ENCODE measurements at regions not wholly inside any gene's neighbourhood (a gene's known extent, or its start where the extent isn't known, plus 50 kb on each side); places are given as distances from the start of the nearest gene placed in this dataset.

DNA sequence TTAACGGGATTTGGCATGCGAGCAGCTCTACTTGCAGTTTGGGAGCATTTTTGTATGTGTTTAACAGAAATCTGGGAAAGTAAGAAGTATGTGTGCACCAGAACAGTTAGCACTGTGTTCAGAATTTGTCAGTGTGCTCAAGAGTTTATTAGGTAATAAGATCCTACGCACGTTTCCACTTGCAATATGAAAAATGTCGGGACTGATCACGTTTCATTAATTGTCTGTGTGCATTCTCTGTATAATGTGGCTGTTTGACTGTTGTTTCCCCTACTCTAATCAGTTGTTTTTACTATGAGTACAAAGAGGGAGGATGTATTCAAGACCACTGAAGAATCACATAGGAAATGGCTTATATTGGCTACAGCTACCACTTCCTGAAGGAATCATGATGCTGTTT lies 349.7 kb upstream of the POU3F2 start:
- no peak for ATAC-seq

DNA sequence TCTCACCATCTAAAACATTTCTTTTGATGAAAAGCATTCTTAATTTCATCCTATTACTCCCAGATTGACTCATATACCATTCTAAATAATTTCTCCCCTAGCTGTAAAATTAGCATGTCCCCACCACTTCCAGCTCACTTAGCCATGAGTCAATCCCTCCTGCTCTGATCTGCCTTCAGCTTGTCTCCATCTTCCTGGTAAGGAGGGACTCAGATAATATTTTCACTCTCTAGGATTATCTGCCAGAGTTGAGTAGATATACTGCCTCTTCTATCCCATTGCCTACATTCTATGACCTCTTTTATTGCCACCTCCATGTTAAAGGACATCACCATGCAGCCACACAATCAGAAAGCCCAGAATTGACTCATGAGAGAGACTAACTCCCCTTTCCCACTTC lies 348.8 kb upstream of the POU3F2 start:
- ATAC-seq: no peak

DNA sequence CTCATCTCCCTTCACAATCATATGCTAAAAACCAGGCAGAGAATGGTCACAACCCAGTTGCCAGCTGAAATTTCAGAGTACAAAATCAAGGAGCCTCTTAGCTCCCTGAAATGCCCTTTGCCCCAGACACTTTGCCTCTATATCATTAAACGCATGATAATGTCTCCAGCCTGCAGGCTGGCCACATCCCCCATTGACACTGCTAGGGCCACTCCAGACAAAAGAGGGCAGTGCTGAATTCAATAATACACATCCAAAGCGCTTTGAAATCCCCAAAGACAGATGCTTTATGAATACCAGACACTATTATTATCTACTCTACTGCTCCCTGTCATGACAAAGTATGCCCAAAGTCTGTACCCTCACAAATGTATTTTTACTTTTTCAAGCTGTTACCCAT lies 348.3 kb upstream of the POU3F2 start:
- ATAC-seq: no peak

DNA sequence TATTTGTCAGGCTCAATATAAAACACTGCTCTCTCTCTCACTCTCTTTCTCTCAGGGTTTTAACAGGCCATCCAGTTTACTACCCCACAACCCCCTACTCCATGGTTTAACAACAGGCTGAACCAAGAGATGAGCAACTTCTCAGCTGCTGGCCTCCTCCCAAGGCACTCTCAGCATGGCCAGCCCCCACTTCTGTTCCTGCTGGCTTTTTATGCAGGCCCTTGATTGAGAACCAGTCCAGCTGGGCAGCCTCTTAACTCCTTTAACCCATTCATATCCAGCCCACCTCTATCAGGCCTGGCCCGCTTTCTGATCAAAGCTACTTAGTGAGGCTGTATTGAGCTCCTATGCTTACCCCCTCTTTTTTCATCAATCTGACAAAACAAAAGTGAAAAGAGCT lies 346.8 kb upstream of the POU3F2 start:
- ATAC-seq: no peak

DNA sequence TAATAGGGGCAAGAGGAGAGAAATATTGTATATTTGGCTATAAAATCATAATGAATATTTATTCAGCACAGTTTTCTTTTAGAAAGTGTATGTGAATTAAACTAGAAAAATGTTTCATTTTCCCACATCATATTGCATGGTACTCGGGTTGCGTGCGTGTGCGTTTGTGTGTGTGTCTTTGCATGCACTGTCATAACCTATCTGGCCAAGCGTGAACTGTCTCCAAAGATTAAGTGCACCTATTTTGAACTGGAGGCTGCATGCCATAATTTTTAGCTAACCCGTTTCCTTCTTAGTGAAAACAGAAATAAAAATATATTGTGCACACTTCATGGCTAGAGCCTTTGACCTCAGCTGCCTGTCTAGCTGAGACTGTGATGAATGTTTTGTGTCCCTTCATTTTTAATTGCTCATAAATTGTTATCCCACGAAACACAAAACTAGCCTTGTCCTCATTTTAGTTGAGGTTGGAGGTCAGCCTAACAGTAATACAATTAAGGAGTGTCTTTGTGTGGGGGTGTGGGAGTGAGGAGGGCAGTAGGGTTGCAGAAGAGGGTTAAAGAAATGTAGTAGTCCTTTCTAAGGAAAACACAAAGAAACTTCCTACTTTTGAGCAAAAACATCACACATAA lies 336.1 kb upstream of the POU3F2 start:
- ATAC-seq: no peak

DNA sequence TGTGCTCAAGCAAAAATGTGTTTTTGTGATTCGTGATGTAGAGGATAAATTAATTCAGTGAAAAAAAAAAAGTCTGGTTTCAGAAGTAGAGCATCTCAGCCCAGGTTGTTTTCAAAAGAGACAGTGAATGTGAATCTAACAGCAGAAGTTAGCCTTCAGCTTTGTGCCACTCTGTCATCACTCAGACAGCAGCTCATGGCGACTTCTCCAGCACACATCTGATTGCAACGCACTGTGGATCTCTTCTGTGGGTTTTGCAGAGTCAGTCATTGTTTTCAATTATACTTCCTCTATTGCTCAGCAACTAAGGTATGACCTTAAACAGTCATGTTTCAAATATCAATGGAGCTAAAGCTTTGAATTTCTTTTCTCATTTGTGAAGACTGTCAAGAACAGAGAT lies 335.5 kb upstream of the POU3F2 start:
- ATAC-seq: no peak

DNA sequence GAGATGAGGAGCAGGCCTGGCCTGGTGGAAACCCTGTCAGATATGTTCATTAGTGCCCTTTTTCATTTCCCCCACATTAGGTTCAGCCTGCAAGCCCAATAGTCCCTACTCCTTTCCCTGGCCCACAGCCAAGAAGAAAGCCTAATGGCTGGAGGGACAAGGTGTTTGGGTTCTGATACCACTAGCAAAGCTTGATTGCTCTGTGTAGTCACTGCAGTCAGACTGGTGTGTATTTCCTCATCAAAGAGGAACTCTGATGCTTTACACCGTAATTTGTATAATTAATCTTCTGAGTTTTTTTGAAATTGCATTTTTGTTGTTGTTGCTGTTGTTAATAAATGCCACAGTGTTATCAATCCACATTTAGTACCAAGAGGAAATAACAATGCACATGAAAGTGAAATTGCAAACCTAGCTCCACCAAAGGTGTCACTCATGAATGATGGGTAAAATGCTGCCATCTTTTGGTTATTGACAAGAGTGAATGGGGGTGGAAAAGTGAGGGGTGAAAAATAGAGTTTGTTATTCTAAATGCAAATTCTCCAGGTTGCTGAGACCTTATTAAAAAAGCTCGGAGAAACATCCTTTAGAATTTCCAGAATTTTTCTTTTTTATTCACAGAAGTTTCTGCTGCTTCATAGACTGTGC lies 320.2 kb upstream of the POU3F2 start:
- ATAC-seq: no peak

DNA sequence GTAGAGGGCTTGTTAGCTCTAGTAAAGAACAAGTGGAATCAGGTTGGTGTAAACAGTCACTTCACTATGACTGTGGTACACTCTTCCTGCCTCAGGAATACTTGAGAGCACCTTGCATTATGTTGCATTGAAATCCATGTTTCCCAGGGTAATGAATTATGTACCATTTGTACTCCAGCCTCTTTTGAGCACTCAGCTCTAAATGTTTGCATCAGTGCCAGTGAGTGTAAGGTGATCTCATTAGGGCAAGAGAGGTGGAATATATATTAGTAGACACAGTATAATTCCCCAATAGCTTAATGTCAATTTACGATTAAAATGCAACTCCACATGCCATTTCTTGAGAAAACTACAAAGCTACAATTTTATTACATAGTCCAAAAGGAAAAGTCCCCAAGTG lies 319.6 kb upstream of the POU3F2 start:
- no peak for ATAC-seq

DNA sequence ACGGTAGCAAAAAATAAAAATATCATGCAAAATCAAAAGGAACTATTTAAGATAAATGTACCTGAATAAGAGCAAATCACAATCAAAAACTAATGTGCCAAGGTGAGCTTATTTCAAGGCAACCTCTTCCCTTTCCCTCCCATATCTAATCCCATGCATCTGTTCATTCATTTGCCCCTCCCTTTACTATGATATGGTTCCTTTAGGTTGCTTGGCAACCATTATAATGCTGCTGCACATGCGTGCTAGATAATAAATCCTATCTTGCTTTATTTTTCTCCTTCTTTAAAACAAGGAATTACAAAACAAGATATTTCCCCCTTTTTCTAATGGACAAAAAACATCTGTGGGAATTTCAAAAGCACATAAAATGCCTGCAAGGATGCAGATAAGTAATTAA lies 318.2 kb upstream of the POU3F2 start:
- no peak for ATAC-seq

DNA sequence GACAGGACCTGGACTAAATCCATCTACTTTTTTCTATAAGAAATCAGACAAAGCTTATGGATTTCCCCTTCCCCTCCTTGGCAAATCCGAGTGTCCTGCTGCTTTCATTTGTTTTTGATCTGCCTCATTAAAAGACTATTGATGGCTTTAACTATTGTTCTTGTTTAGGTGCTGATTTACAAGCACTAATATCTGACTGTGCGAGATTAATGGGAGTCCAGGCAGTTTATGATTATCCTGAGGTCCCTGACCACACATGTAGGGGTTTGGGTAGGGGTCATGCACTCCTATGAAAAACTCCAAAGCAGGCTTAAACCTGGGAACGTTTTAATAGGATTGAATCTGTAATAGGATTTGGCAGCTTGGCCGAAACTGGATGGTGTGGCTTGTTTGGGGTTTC lies 317.5 kb upstream of the POU3F2 start:
- ATAC-seq: no peak

DNA sequence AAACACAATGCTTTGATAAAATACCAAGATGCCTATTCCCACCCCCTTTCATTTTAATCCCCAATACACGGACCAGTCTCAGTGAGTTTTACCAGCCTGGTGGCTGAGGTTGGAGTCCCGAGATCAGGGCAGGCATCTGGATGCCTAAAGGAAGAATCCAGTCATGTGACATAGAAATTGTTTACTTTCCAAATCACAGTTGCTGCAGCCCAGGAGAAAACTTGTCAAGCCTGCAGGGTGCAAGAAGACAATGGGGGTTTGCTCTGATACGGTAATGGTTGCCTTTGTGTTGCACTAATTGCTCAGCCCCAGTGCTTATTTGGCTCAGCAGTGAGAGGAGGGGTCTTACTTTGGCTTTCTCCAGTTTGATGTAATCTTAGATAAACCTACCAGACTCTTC lies 308.5 kb upstream of the POU3F2 start:
- ATAC-seq: no peak

DNA sequence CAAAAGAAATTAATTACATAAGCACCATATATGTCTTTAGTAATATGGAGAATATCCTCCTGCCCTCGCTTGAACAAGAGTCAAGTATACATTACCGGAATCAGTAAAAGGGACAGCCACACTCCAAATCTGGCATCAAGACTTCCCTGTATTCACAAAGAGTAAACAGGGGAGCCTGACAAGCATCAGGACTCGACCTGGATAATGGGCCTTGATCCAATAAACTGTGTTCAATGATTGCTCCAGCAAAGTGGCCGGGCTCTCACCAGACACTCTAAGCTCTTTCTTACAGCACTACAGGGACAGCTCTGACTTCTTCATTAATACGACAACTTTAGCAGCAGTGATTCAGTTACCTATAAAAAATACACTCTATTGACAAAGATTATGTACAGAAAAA lies 307.9 kb upstream of the POU3F2 start:
- ATAC-seq: no peak

DNA sequence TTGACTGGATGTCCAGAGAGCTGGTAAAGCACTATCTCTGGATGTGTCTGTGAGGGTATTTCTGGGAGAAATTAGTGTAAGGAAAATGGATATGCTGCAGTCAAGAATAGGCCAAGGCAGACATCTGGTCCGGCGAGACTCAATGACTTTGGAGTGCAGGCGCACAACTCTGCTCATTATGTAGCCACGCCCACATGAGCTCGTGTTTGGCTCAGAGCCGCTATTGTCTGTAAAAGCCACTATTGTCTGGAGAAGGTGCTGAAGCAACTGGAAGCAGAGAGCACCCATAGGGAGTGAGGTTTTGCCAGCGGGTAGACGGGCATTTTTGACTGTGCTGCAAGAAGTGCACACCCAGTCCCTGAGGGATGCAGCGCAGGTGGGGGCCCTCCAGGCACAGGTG lies 305.0 kb upstream of the POU3F2 start:
- ATAC-seq: no peak

DNA sequence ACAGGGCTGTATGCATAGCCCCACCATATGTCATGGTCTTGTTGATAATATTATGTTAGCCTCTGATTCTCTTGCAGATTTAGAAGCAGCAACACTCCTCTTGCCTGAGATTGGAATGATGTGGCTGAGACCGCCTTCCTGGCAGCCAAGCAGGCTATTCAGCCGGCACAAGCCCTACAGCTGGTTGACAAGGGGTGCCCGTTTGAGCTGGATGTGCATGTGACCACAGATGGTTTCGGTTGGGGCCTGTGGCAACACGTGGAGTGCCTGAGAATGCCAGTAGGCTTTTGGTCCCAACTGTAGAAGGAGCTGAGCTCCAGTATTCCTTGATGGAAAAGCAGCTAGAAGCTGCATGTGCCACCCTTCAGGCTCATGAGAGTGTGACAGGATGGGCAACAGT lies 303.6 kb upstream of the POU3F2 start:
- no peak for ATAC-seq

DNA sequence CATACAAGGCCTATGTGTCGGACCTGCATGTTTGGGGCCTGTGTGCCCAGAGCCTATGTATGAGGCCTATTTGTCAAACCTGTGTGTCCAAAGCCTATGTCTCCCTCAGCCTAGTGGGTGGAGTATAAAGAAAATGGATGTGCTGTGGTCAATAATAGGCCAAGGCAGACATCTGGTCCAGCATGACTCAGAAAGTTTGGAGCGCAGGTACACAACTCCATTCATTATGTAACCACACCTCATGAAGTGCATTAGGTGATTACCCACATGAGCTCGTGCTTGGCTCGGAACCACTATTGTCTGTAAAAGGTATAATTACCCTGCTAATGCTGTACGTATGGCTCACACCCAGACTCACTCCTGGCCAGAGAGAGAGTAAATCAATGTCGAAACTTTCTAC lies 302.4 kb upstream of the POU3F2 start:
- ATAC-seq: no peak

DNA sequence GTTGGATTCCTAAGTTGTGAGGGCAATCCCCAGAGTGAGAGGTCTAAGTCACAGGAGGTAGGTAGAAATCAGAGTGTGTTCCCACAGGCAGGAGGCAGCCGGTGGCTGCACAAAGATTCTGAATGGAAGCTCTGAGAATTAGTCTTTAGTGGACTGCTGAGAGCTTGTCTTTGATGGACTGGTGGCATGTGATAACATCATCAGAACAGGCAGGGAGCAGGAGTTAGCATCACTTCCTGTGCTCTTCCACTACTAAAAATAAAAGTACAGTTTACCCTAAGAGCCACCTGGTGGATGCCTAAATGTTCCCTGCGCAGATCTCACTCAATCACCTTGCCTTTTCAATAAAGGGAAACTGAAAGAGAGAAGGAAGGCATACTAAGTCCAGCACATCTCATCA lies 294.6 kb upstream of the POU3F2 start:
- no peak for ATAC-seq

DNA sequence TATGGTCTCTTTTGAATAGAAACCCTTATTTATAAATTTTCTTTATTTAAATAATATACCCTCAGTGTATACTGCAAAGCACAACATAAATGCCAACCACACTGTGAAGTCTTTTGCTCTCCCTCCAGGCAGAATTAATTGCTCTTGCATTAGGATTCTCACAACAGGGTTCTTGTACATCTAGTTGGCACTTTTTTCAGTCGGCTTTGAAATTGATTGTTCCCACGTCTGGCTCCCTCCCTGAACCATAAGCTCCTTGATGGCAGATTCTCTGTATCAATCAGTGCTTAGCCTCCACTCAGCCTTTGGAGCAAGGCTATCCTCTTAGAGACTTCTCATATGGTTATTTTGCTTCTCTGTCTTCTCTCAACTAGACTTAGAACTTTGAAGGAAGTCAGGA lies 288.0 kb upstream of the POU3F2 start:
- ATAC-seq: no peak

DNA sequence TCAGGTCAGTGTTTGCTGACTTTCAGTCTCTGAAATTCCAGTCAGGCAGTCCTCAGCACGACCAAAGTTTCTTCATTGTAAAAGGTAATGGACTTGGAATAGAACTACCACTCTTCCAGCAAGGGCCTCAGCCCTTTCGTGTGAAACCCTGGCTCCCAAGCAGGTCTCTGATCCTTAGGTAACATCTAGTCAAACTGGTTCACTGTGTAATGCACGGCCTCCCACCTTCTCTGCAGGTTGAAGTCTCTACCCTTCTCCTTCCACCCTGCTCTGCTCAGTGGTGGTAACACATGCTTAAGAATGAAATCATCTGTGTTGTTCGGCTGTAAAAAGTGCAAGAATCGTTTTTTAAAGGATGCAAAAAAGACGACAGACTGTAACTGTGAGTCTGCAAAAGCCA lies 287.2 kb upstream of the POU3F2 start:
- no peak for ATAC-seq

DNA sequence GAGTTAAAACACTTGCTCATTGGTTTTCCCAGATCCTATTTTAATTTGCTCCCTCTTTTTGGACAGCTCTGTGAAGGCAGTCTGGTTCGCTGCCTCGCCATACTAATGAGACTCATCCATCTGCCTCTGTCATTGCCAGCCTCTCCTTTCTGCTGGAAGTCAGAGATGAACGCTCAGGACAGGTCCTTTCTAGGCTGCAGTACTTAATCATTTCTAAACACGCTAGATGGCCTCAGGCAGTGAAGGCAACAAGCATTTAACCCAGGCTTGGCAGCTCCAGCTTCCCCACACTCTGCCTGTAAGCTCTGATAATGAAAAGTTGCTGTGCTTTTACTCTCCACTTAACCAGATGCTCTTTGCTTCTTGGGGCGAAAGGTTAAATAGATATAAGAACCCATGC lies 286.7 kb upstream of the POU3F2 start:
- no peak for ATAC-seq

DNA sequence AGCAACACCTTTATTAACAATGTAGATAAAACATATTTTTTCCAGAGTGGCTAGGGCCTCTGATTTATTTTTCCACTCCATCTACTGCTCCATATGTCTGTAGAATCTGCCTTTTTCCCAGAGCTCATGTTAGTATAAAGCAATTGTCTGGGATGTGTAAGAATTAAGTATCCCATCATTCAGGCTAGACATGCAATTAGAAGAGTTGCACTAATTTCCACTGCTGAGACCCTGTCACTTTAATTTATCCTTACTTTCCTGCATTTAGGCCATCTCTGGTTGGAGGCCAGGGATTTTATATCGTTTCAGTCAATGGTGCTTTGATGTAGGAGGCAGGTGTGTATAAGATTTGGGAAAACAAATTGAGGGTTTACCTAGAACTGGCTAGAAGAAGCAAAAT lies 286.1 kb upstream of the POU3F2 start:
- no peak for ATAC-seq

DNA sequence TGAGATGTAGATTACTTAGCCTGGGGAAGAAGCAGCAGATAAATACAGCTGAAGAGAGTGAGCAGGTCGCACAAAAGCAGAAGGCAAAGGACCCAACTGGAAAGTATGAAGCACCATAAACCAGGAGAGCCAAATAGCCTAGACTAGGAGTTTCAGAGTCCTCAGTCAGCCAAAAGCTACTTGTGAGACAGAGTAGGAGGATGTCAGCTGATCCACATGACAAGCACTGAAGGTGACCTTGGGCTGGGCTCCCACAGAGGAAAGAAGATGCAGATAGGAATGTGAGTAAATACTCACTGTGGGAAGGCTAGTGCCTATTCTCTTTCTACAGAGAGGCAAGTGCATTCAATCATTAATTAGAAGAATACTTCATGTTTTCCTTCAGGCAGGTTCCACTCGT lies 274.0 kb upstream of the POU3F2 start:
- no peak for ATAC-seq

DNA sequence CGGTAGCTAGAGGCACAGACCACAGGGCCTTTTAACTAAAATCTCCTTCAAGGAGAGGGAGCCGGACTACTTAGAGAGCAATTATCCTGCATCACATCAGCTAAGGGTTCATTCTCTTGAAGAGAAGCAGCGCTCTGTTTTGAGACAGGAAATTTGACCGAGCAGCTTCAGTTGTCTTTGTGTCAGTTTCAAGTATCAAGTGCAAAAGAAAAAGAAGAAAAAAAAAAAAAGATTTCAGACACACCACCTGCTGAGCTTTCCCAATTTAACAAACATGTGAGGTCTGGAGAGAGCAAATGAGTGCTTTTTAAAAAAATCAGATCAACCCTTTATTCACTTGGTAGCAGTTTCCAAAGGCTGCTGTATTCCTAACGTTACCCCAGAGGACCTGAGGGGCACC lies 273.5 kb upstream of the POU3F2 start:
- no peak for ATAC-seq

DNA sequence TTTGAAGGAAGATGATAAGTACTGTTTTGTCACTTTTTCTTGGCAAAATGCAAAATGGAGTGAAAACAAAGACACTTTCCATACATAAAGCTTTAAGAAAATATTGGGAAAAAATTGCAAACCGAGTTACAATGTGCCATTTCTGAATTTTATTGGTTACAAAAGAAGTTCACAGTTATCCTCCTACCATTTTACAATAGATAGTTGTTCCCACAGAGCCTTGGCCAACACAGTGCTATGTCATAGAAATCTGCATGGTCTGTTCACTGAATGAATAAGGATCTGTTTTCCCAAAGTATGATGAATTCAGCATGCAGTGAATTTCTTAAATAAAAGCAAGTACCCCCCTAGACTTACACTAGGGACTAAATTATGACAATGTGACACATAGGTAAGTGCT lies 268.2 kb upstream of the POU3F2 start:
- ATAC-seq: no peak

DNA sequence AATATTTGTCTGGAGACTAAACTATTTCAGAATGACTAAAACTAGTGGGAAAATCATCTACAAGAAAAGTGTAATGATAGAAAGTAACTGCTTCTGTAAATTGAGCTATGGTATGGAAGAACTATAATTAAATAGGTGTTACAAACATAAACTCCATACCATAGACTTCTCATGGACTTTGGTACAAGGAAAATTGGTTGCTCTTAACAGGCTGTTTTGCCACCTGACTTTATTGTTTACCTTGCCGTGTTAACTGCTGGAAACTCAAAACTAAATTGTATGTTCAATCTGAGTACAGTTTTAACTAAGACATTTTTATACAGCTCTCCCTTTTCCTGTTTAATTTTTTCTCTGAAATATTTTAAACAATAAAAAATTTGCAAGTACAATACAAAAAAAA lies 261.8 kb upstream of the POU3F2 start:
- ATAC-seq: no peak

DNA sequence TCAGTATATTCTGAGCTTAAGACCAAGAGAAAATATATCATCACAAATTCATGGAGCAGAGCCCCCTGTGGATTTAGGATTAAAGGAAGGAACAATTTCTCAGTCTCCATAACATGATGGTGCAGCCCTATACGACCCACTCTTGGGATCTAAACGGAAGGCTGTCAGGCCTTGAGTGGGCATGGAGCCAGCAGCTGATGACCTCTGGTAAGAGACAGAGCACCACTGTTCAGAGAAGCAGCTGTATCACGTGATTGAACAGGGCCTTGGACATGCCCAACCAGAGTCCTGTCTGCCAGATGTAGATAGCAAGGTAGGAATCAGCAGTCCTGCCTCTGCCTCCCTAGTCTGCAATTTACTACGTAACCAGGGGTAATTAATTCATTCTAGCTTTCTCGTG lies 259.4 kb upstream of the POU3F2 start:
- no peak for ATAC-seq
